Body of pancreas (tissue), 4 donors: ENCODE measurements at regions not wholly inside any gene's neighbourhood (a gene's known extent, or its start where the extent isn't known, plus 50 kb on each side); places are given as distances from the start of the nearest gene placed in this dataset.

Experiments
- ATAC-seq: fragments of 150-250 bp; one replicate; pipeline ENCODE4 v1.9.1; 2016
- DNase-seq, 4 donors: peaks; one replicate each; pipeline ENCODE4 v3.0.0-alpha.2; 2019
- H3K27ac ChIP-seq, 4 donors: fragments of 200-600 bp; sonication (generic); 1 replicate in 3 of 4; 2 replicates in 1 of 4; pipeline versions ENCODE4 v1.5.1 to v1.6.1; 2016 to 2019; ENCODE audit warnings: mild to moderate bottlenecking in 1 of 4, mixed read lengths in 1 of 4, moderate library complexity in 1 of 4
- H3K27me3 ChIP-seq, 2 donors: fragments of 200-600 bp; sonication (generic); one replicate each; pipeline ENCODE4 v1.6.0; 2016; ENCODE audit warnings: mild to moderate bottlenecking in 1 of 2
- H3K36me3 ChIP-seq, 2 donors: fragments of 200-600 bp; sonication (generic); replicated peaks in 1 of 2; 2 replicates each; pipeline ENCODE4 v1.5.1; 2016; ENCODE audit warnings: low read depth in 2 of 2; ENCODE audit not compliant: insufficient read depth in 1 of 2
- H3K4me1 ChIP-seq: fragments of 200-600 bp; sonication (generic); one replicate; pipeline ENCODE4 v1.6.0; 2016
- H3K4me3 ChIP-seq, 2 donors: fragments of 200-600 bp; sonication (generic); 1 replicate in 1 of 2; 2 replicates in 1 of 2; pipeline ENCODE4 v1.5.1; 2016 to 2019
- H3K9me3 ChIP-seq, 3 donors: fragments of 200-600 bp; sonication (generic); 1 replicate in 2 of 3; 2 replicates in 1 of 3; pipeline ENCODE4 v1.5.1; 2016
- CTCF ChIP-seq, 7 experiments: fragments of 450-650 bp in 4 of 7; fragments of 200-600 bp in 3 of 7; sonication (generic) in 3 of 7; IDR thresholded peaks; one replicate each; pipeline ENCODE4 v1.5.1; 2016 to 2019; ENCODE audit warnings: antibody characterized with exemption in 7 of 7
- POLR2A ChIP-seq, 3 donors: fragments of 450-650 bp; IDR thresholded peaks; one replicate each; pipeline ENCODE4 v1.6.1; 2016; ENCODE audit warnings: antibody characterized with exemption in 3 of 3, mild to moderate bottlenecking in 2 of 3
- WGBS, 2 donors: methylation state at CpG; one replicate each; pipeline ENCODE4 v1.1.5; 2017; 5-methylcytosine and 5-hydroxymethylcytosine counted together
- intact Hi-C: fragments of 100-400 bp; cut with DNase I; formaldehyde crosslinking; loops from one replicate; pipeline ENCODE4 v1.15.1; 2023

- TF ChIP-seq CTCF (IDR thresholded peaks at IDR 0.05) (no peak), POLR2A (IDR thresholded peaks at IDR 0.05) (no peak)
- no peak overlapping the region for H3K4me3 ChIP-seq
- 81 to 100% methylated on average over 1 of the region's 1 CpG for WGBS, 2 donors
- no peaks in the 10 kb centered on the region for H3K36me3 ChIP-seq
- H3K4me1 ChIP-seq: no peaks in the 10 kb centered on the region
- H3K27ac ChIP-seq: no peak overlapping the region
- H3K9me3 ChIP-seq: no peaks in the 10 kb centered on the region
- intact Hi-C loops: no loop called here
- no peaks in the 10 kb centered on the region for H3K27me3 ChIP-seq
- no peak for DNase-seq
- no peak for ATAC-seq
Measured at GRCh38 chr2:137879121-137879520, 85.2 kb upstream of the HNMT start.

DNA sequence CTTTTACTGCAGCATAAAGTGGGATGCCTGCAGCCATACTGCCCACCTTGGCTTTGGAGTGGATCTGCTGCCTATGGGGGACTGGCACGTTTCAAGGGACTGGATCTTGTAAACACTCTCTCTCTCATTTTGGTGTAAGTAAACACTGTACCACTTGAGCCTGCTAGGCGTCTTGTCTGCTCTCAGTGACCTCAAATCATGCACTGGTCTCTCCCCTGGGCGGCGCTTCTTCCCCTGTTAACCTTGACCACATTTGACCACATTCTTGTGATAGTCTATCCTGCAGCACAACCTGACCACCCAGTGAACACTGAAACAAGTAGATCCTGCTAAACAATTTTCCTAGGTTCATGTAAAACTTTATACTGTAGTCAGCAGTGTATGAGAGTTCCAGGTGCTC is 82.6 kb upstream of the HNMT start:
- Histone ChIP-seq H3K27me3 (no peaks in the 10 kb centered on the region), H3K27ac (no peak overlapping the region), H3K4me3 (no peak overlapping the region), H3K36me3 (no peaks in the 10 kb centered on the region), H3K4me1 (no peaks in the 10 kb centered on the region), H3K9me3 (no peaks in the 10 kb centered on the region)
- TF ChIP-seq CTCF (IDR thresholded peaks at IDR 0.05) (no peak), POLR2A (IDR thresholded peaks at IDR 0.05) (no peak)
- ATAC-seq (no peak), DNase-seq (no peak)
- intact Hi-C loops: no loop called here
- 73 to 77% methylated on average over 4 of the region's 4 CpGs for whole genome bisulfite sequencing, 2 donors

DNA sequence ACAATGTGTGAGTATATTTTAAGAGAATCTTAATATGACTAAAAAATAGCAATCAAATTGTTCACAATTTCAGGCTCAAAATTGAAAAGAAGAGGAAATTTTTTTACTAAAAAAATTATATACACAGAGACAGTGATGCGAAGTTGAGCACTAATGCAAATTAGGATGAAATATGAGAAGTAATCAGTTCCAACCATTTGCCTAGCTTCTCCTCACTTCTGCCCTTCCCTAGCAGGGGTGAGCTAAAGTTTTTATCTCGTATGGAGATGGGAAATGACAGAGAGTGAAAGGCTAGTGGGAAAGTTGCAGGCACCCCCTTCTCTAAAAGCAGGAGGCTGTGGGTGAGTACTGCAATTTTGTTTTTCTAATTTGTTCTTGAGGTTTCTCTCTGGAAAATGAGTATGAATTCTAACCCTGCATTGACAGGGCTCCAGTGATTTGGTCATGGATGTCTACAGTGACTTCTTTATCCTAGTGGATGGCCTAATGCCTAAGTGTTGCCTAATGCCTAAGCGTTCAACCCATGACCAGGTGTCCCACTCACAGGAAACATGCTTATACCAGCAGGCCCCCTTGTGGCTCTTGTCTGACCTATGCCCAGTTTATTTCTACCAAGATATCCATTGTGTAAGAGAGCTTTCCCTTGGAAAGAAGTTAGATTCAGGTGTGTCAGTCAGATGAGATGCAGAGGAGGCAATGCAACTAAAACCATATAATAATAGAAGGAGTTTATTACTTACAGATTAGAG is 78.0 kb upstream of the HNMT start:
- H3K36me3 ChIP-seq: no peaks in the 10 kb centered on the region
- DNase-seq (peak in 2 of 4 donors; percentile 5 to 12), ATAC-seq (no peak)
- H3K27ac ChIP-seq: no peak overlapping the region
- H3K27me3 ChIP-seq: no peaks in the 10 kb centered on the region
- H3K4me1 ChIP-seq: no peaks in the 10 kb centered on the region
- 44 to 48% methylated on average over 3 of the region's 3 CpGs for WGBS, 2 donors
- intact Hi-C loops: no loop called here
- H3K4me3 ChIP-seq: no peak overlapping the region
- TF ChIP-seq CTCF (IDR thresholded peaks at IDR 0.05) (peak in 1 of 7 experiments; percentile 9), POLR2A (IDR thresholded peaks at IDR 0.05) (no peak)
- H3K9me3 ChIP-seq: no peaks in the 10 kb centered on the region

- DNase-seq (peak; percentile 31 to 63 (median 37)), ATAC-seq (no peak)
- Histone ChIP-seq H3K4me1 (no peaks in the 10 kb centered on the region), H3K4me3 (no peak overlapping the region), H3K27ac (no peak overlapping the region), H3K36me3 (no peaks in the 10 kb centered on the region), H3K9me3 (no peaks in the 10 kb centered on the region), H3K27me3 (no peaks in the 10 kb centered on the region)
- intact Hi-C loops: no loop called here
- TF ChIP-seq POLR2A (IDR thresholded peaks at IDR 0.05) (no peak), CTCF (IDR thresholded peaks at IDR 0.05) (peak in 6 of 7 experiments; percentile 22 to 38 (median 36))
- 27 to 31% methylated on average over 8 of the region's 8 CpGs for WGBS, 2 donors
Measured at GRCh38 chr2:137888845-137889244, 75.4 kb upstream of the HNMT start.

GRCh38 chr2:137892739-137893138 is 71.5 kb upstream of the HNMT start:
- Histone ChIP-seq H3K36me3 (no peaks in the 10 kb centered on the region), H3K27ac (no peak overlapping the region), H3K27me3 (no peaks in the 10 kb centered on the region), H3K9me3 (no peaks in the 10 kb centered on the region), H3K4me3 (no peak overlapping the region), H3K4me1 (no peaks in the 10 kb centered on the region)
- TF ChIP-seq CTCF (IDR thresholded peaks at IDR 0.05) (no peak), POLR2A (IDR thresholded peaks at IDR 0.05) (no peak)
- DNase-seq (no peak), ATAC-seq (no peak)
- intact Hi-C loops: no loop called here
- 30% methylated on average over 2 of the region's 2 CpGs for WGBS, 2 donors
